GM12878 (cell line): ENCODE measurements at regions not wholly inside any gene's neighbourhood (a gene's known extent, or its start where the extent isn't known, plus 50 kb on each side); places are given as distances from the start of the nearest gene placed in this dataset.

Experiments
- ATAC-seq: fragments of 200-7000 bp; cut with Tn5 transposase; 3 replicates; pipeline ENCODE4 v1.9.1; 2020; ENCODE audit warnings: mild to moderate bottlenecking, moderate library complexity
- BruUV-seq: library from RNA; stranded (reverse); fragments of 400-500 nt; replicated peaks from 2 replicates; lab custom pipeline; 2021; lab: Mats Ljungman, UMichigan
- CTCF ChIA-PET: fragments of 300-600 bp; sonication (Branson Sonifier 250); formaldehyde crosslinking; extraction: SDS; loops from one replicate; lab custom pipeline; 2021; ENCODE audit warnings: inconsistent platforms; lab: Yijun Ruan, JAX
- POLR2A ChIA-PET: fragments of 350-600 bp; formaldehyde crosslinking; extraction: SDS; loops from one replicate; lab custom pipeline; 2021; ENCODE audit warnings: inconsistent platforms; lab: Charles Lee
- RAD21 ChIA-PET: fragments of 300-600 bp; sonication (Branson Sonifier 250); formaldehyde crosslinking; loops from one replicate; lab custom pipeline; 2023; ENCODE audit warnings: antibody characterized with exemption; ENCODE audit not compliant: unreplicated experiment; lab: Charles Lee
- SMC1A ChIA-PET: fragments of 300-600 bp; sonication (Branson Sonifier 250); formaldehyde crosslinking; loops from one replicate; lab custom pipeline; 2023; ENCODE audit not compliant: unreplicated experiment, uncharacterized antibody; lab: Charles Lee
- DNase-seq: peaks from one replicate; pipeline ENCODE4 v3.0.0-alpha.2; 2011; ENCODE audit warnings: low read depth, low spot score
- FAIRE-seq: peaks from 3 replicates; lab custom pipeline; 2011; peaks lifted over from hg19 to GRCh38; lab: Jason Lieb, UNC
- H2AFZ ChIP-seq: 2 replicates; pipeline ENCODE4 v1.6.0; 2011; ENCODE audit warnings: low read depth, low read length, control low read depth; ENCODE audit not compliant: control insufficient read depth
- H3K27ac ChIP-seq: 2 replicates; pipeline ENCODE4 v1.5.1; 2011; ENCODE audit warnings: control low read depth; ENCODE audit not compliant: control insufficient read depth, insufficient read depth
- H3K27me3 ChIP-seq, 2 experiments: replicated peaks in 1 of 2; 2 replicates each; pipeline versions ENCODE4 v1.6.0 to v1.6.1; 2011; ENCODE audit warnings: low read length in 1 of 2; ENCODE audit not compliant: control insufficient read depth in 2 of 2, insufficient read depth in 2 of 2
- H3K36me3 ChIP-seq, 2 experiments: 2 replicates each; pipeline ENCODE4 v1.5.1; 2011; ENCODE audit warnings: low read length in 1 of 2; ENCODE audit not compliant: control insufficient read depth in 2 of 2, insufficient read depth in 2 of 2
- H3K4me1 ChIP-seq: 2 replicates; pipeline ENCODE4 v1.6.1; 2011; ENCODE audit warnings: mild to moderate bottlenecking, low read length, moderate library complexity, mixed read lengths; ENCODE audit not compliant: control insufficient read depth, insufficient read depth
- H3K4me2 ChIP-seq: 2 replicates; pipeline ENCODE4 v1.6.0; 2011; ENCODE audit warnings: control low read depth; ENCODE audit not compliant: control insufficient read depth, insufficient read depth
- H3K4me3 ChIP-seq: fragments of 200-600 bp; sonication (generic); 2 replicates; pipeline ENCODE4 v1.5.1; 2016
- H3K79me2 ChIP-seq: 2 replicates; pipeline ENCODE4 v1.6.0; 2011; ENCODE audit warnings: low read length; ENCODE audit not compliant: control insufficient read depth, insufficient read depth
- H3K9ac ChIP-seq: 2 replicates; pipeline ENCODE4 v1.8.0; 2011; ENCODE audit warnings: low read length, control low read depth, mixed read lengths; ENCODE audit not compliant: control insufficient read depth, insufficient read depth
- H3K9me3 ChIP-seq: replicated peaks from 3 replicates; pipeline ENCODE4 v1.5.1; 2011; ENCODE audit warnings: mild to moderate bottlenecking, low read length; ENCODE audit not compliant: control insufficient read depth, insufficient read depth
- H4K20me1 ChIP-seq: 2 replicates; pipeline ENCODE4 v1.6.0; 2011; ENCODE audit not compliant: control insufficient read depth, insufficient read depth
- GATAD2B ChIP-seq: fragments of 450-650 bp; conservative IDR thresholded peaks from 2 replicates; pipeline ENCODE4 v1.6.1; 2017; ENCODE audit warnings: low read depth, mild to moderate bottlenecking, moderate library complexity
- KAT2A ChIP-seq: conservative IDR thresholded peaks from 2 replicates; pipeline ENCODE4 v1.6.1; 2011; ENCODE audit warnings: low read depth, low read length; ENCODE audit not compliant: control insufficient read depth
- NFYA ChIP-seq: IDR thresholded peaks from 2 replicates; pipeline ENCODE4 v1.6.1; 2011; ENCODE audit warnings: low read depth, mild to moderate bottlenecking, low read length, improper control_type of control experiment, borderline replicate concordance
- SIX5 ChIP-seq: IDR thresholded peaks from 2 replicates; pipeline ENCODE4 v1.6.1; 2011; ENCODE audit warnings: mild to moderate bottlenecking, low read depth, low read length, moderate library complexity; ENCODE audit not compliant: severe bottlenecking
- SRF ChIP-seq, 2 experiments: IDR thresholded peaks; 2 replicates each; pipeline ENCODE4 v1.6.1; 2011; ENCODE audit warnings: low read depth in 2 of 2, low read length in 2 of 2, mild to moderate bottlenecking in 1 of 2, moderate library complexity in 1 of 2
- YY1 ChIP-seq: IDR thresholded peaks from 2 replicates; pipeline ENCODE4 v1.6.1; 2011; ENCODE audit warnings: low read depth, mild to moderate bottlenecking, low read length
- WGBS: methylation state at CpG from one replicate; pipeline ENCODE4 v1.1.6; 2016; ENCODE audit warnings: low lambda C conversion rate; ENCODE audit not compliant: insufficient replicate concordance, insufficient coverage; ENCODE audit errors: missing lambda C conversion rate; 5-methylcytosine and 5-hydroxymethylcytosine counted together
- in situ Hi-C: fragments of 300-500 bp; cut with MboI; formaldehyde crosslinking; loops from 9 replicates; pipeline ENCODE4 v1.14.3; 2018; ENCODE audit warnings: mixed read lengths
- intact Hi-C: fragments of 100-400 bp; cut with micrococcal nuclease; formaldehyde crosslinking; loops from one replicate; pipeline ENCODE4 v1.14.2; 2022; ENCODE audit not compliant: unreplicated experiment
- TF ChIP-seq, protein P1 (sequence below): fragments of 450-650 bp; IDR thresholded peaks from 2 replicates; pipeline ENCODE4 v1.6.1; 2016; ENCODE audit warnings: mild to moderate bottlenecking
- TF ChIP-seq, protein P2 (sequence below): IDR thresholded peaks from 2 replicates; pipeline ENCODE4 v1.6.1; 2012; ENCODE audit warnings: mild to moderate bottlenecking, low read depth, low read length
- TF ChIP-seq, protein P3 (sequence below): fragments of 450-650 bp; IDR thresholded peaks from 2 replicates; pipeline ENCODE4 v1.6.1; 2016; ENCODE audit warnings: mild to moderate bottlenecking
- TF ChIP-seq, protein P4 (sequence below): IDR thresholded peaks from 2 replicates; pipeline ENCODE4 v1.6.1; 2011; ENCODE audit warnings: borderline replicate concordance, low read depth, mild to moderate bottlenecking, moderate library complexity, low read length; ENCODE audit not compliant: insufficient read depth, poor library complexity, severe bottlenecking
- TF ChIP-seq, protein P5 (sequence below): fragments of 450-650 bp; IDR thresholded peaks from 2 replicates; pipeline ENCODE4 v1.6.1; 2017; ENCODE audit warnings: borderline replicate concordance
- TF ChIP-seq, protein P6 (sequence below), 3 experiments: IDR thresholded peaks in 2 of 3; conservative IDR thresholded peaks in 1 of 3; 2 replicates each; pipeline ENCODE4 v1.5.1; 2011; ENCODE audit warnings: low read depth in 3 of 3, low read length in 3 of 3, mild to moderate bottlenecking in 3 of 3, control low read depth in 2 of 3, moderate library complexity in 2 of 3, inconsistent platforms in 1 of 3, mixed read lengths in 1 of 3; ENCODE audit not compliant: control insufficient read depth in 2 of 3, insufficient read depth in 1 of 3; ENCODE audit errors: extremely low read depth in 1 of 3

DNA sequence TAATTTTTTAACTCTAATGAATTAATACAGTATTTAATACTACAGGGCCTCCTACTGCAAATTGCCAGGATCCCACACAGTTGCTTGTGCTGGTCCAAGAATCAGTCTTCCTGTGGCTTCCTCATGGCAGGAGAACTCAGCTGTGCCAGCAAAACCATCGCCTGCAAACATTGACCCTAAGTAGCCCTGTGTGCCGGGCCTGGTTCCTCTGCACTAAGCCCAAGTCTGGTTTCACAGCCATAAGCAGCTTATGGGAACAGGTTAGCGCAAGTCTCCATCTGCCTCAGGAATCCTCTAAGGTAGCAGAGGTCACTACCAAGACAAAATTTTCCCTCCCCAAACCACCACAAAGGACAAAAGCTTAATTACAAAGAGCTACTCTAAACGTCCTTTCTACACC lies 216.6 kb downstream of the PLA2G4A start:
- Histone ChIP-seq H3K36me3 (no peaks in the 10 kb centered on the region), H2AFZ (no peak overlapping the region), H3K79me2 (no peaks in the 10 kb centered on the region), H3K4me1 (no peaks in the 10 kb centered on the region), H3K27me3 (no peaks in the 10 kb centered on the region; a peak in 1 of 4 replicates), H3K27ac (no peak overlapping the region), H3K4me2 (no peak overlapping the region), H4K20me1 (no peaks in the 10 kb centered on the region), H3K9ac (no peak overlapping the region), H3K9me3 (no peaks in the 10 kb centered on the region), H3K4me3 (no peak overlapping the region)
- DNase-seq (no peak), FAIRE-seq (no peak), ATAC-seq (no peak)
- 50% methylated on average over 4 of the region's 4 CpGs for WGBS
- BruUV-seq: no TSS peak
- in situ Hi-C loops: no loop called here
- POLR2A ChIA-PET: no interaction called here
- intact Hi-C loops: no loop called here
- RAD21 ChIA-PET: no interaction called here
- CTCF ChIA-PET: interaction anchor here (1.4 kb wide), 1 partner anchor 9 kb away, joined by 3 read pairs; no protein-coding TSS in a partner anchor
- SMC1A ChIA-PET: no interaction called here
- TF ChIP-seq, protein P1, sequence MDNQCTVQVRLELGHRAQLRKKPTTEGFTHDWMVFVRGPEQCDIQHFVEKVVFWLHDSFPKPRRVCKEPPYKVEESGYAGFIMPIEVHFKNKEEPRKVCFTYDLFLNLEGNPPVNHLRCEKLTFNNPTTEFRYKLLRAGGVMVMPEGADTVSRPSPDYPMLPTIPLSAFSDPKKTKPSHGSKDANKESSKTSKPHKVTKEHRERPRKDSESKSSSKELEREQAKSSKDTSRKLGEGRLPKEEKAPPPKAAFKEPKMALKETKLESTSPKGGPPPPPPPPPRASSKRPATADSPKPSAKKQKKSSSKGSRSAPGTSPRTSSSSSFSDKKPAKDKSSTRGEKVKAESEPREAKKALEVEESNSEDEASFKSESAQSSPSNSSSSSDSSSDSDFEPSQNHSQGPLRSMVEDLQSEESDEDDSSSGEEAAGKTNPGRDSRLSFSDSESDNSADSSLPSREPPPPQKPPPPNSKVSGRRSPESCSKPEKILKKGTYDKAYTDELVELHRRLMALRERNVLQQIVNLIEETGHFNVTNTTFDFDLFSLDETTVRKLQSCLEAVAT: no peak
- TF ChIP-seq NFYA: no peak
- no peak for TF ChIP-seq SRF (IDR thresholded peaks at IDR 0.05; ENCODE audit: low read depth in 2 of 2, low read length in 2 of 2)
- TF ChIP-seq GATAD2B: no peak
- TF ChIP-seq, protein P2, sequence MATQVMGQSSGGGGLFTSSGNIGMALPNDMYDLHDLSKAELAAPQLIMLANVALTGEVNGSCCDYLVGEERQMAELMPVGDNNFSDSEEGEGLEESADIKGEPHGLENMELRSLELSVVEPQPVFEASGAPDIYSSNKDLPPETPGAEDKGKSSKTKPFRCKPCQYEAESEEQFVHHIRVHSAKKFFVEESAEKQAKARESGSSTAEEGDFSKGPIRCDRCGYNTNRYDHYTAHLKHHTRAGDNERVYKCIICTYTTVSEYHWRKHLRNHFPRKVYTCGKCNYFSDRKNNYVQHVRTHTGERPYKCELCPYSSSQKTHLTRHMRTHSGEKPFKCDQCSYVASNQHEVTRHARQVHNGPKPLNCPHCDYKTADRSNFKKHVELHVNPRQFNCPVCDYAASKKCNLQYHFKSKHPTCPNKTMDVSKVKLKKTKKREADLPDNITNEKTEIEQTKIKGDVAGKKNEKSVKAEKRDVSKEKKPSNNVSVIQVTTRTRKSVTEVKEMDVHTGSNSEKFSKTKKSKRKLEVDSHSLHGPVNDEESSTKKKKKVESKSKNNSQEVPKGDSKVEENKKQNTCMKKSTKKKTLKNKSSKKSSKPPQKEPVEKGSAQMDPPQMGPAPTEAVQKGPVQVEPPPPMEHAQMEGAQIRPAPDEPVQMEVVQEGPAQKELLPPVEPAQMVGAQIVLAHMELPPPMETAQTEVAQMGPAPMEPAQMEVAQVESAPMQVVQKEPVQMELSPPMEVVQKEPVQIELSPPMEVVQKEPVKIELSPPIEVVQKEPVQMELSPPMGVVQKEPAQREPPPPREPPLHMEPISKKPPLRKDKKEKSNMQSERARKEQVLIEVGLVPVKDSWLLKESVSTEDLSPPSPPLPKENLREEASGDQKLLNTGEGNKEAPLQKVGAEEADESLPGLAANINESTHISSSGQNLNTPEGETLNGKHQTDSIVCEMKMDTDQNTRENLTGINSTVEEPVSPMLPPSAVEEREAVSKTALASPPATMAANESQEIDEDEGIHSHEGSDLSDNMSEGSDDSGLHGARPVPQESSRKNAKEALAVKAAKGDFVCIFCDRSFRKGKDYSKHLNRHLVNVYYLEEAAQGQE: no peak
- TF ChIP-seq, protein P3, sequence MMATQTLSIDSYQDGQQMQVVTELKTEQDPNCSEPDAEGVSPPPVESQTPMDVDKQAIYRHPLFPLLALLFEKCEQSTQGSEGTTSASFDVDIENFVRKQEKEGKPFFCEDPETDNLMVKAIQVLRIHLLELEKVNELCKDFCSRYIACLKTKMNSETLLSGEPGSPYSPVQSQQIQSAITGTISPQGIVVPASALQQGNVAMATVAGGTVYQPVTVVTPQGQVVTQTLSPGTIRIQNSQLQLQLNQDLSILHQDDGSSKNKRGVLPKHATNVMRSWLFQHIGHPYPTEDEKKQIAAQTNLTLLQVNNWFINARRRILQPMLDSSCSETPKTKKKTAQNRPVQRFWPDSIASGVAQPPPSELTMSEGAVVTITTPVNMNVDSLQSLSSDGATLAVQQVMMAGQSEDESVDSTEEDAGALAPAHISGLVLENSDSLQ: no peak
- no peak for TF ChIP-seq YY1
- TF ChIP-seq, protein P4, sequence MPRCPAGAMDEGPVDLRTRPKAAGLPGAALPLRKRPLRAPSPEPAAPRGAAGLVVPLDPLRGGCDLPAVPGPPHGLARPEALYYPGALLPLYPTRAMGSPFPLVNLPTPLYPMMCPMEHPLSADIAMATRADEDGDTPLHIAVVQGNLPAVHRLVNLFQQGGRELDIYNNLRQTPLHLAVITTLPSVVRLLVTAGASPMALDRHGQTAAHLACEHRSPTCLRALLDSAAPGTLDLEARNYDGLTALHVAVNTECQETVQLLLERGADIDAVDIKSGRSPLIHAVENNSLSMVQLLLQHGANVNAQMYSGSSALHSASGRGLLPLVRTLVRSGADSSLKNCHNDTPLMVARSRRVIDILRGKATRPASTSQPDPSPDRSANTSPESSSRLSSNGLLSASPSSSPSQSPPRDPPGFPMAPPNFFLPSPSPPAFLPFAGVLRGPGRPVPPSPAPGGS: no peak
- TF ChIP-seq, protein P5, sequence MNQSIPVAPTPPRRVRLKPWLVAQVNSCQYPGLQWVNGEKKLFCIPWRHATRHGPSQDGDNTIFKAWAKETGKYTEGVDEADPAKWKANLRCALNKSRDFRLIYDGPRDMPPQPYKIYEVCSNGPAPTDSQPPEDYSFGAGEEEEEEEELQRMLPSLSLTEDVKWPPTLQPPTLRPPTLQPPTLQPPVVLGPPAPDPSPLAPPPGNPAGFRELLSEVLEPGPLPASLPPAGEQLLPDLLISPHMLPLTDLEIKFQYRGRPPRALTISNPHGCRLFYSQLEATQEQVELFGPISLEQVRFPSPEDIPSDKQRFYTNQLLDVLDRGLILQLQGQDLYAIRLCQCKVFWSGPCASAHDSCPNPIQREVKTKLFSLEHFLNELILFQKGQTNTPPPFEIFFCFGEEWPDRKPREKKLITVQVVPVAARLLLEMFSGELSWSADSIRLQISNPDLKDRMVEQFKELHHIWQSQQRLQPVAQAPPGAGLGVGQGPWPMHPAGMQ: no peak
- TF ChIP-seq, protein P6, sequence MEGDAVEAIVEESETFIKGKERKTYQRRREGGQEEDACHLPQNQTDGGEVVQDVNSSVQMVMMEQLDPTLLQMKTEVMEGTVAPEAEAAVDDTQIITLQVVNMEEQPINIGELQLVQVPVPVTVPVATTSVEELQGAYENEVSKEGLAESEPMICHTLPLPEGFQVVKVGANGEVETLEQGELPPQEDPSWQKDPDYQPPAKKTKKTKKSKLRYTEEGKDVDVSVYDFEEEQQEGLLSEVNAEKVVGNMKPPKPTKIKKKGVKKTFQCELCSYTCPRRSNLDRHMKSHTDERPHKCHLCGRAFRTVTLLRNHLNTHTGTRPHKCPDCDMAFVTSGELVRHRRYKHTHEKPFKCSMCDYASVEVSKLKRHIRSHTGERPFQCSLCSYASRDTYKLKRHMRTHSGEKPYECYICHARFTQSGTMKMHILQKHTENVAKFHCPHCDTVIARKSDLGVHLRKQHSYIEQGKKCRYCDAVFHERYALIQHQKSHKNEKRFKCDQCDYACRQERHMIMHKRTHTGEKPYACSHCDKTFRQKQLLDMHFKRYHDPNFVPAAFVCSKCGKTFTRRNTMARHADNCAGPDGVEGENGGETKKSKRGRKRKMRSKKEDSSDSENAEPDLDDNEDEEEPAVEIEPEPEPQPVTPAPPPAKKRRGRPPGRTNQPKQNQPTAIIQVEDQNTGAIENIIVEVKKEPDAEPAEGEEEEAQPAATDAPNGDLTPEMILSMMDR (IDR thresholded peaks at IDR 0.05 in 2 of 3, conservative IDR thresholded peaks at IDR 0.05 in 1 of 3; ENCODE audit: control insufficient read depth in 2 of 3, extremely low read depth in 1 of 3, insufficient read depth in 1 of 3, low read depth in 3 of 3, low read length in 3 of 3): no peak
- no peak for TF ChIP-seq SIX5
- no peak for TF ChIP-seq KAT2A
